ENCODE measurements at regions not wholly inside any gene's neighbourhood (a gene's known extent, or its start where the extent isn't known, plus 50 kb on each side); places are given as distances from the start of the nearest gene placed in this dataset.

GRCh38 chr2:51213826-51214225 is 181.9 kb upstream of the NRXN1 start:
- TF ChIP-seq POLR2A (IDR thresholded peaks at IDR 0.05) (no peak), CTCF (IDR thresholded peaks at IDR 0.05) (no peak)

Data from transverse colon (tissue), 3 donors.